Motor neuron (in vitro differentiated cells): ENCODE measurements at regions not wholly inside any gene's neighbourhood (a gene's known extent, or its start where the extent isn't known, plus 50 kb on each side); places are given as distances from the start of the nearest gene placed in this dataset.

ENCODE experiments used
- ATAC-seq, 8 experiments: fragments of 200-7000 bp; cut with Tn5 transposase; replicated peaks in 6 of 8; 2 replicates each; pipeline ENCODE4 v1.8.0; 2021; ENCODE audit warnings: mild to moderate bottlenecking in 8 of 8, moderate library complexity in 8 of 8
- H3K27ac ChIP-seq, 2 donors: fragments of 250-450 bp; sonication (Bioruptor Pico); 2 replicates each; pipeline ENCODE4 v1.9.0; 2021; ENCODE audit warnings: antibody characterized with exemption in 2 of 2, mild to moderate bottlenecking in 2 of 2, moderate library complexity in 1 of 2
- H3K4me1 ChIP-seq, 2 donors: fragments of 250-450 bp; sonication (Bioruptor Pico); replicated peaks in 1 of 2; 2 replicates each; pipeline ENCODE4 v1.6.1; 2021; ENCODE audit warnings: antibody characterized with exemption in 2 of 2, mild to moderate bottlenecking in 2 of 2, moderate library complexity in 1 of 2
- H3K4me3 ChIP-seq, 5 donors: fragments of 250-450 bp; sonication (Bioruptor Pico); 2 replicates each; pipeline ENCODE4 v1.9.0; 2021; ENCODE audit warnings: antibody characterized with exemption in 5 of 5, mild to moderate bottlenecking in 5 of 5, moderate library complexity in 4 of 5
- WGBS, 10 experiments: fragments of 450-650 bp; shearing (Covaris generic); methylation state at CpG; one replicate each; pipeline ENCODE4 v1.0.0; 2022; 5-methylcytosine and 5-hydroxymethylcytosine counted together
- in situ Hi-C, 9 experiments: fragments of 400-800 bp; cut with MboI; loops; one replicate each; pipeline ENCODE4 v1.15.0; 2021; ENCODE audit warnings: low sequenced_read_pairs in 9 of 9, low pct_unique_long_range_greater_than_20kb in 2 of 9; ENCODE audit not compliant: unreplicated experiment in 9 of 9

DNA sequence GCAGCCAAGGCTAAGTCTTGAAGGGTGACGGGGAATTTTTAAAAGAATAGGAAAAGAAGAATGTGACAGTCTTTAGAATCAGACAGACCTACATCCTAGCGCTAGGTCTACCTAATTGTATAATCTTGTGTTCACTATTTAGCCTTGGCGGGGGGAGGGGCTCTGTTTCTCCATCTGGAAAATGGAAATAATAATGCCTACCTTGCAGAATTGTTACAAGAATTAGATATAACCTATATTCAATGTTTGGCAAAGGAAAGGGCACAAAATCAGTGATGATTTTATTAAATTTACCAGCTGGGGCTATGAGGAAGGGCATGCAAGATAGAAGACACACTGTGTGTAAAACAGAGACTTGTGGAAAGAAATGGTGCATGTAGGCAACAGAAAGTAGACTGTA lies 154.8 kb downstream of the ZBTB18 start:
- no peak overlapping the region for H3K4me3 ChIP-seq
- H3K4me1 ChIP-seq, result no peaks in the 10 kb centered on the region
- in situ Hi-C loops, result no loop called here
- no peak for ATAC-seq
- no peak overlapping the region for H3K27ac ChIP-seq
- 50 to 100% (median 88%) methylated on average over 1 to 3 of the region's 3 CpGs for WGBS, 10 experiments

DNA sequence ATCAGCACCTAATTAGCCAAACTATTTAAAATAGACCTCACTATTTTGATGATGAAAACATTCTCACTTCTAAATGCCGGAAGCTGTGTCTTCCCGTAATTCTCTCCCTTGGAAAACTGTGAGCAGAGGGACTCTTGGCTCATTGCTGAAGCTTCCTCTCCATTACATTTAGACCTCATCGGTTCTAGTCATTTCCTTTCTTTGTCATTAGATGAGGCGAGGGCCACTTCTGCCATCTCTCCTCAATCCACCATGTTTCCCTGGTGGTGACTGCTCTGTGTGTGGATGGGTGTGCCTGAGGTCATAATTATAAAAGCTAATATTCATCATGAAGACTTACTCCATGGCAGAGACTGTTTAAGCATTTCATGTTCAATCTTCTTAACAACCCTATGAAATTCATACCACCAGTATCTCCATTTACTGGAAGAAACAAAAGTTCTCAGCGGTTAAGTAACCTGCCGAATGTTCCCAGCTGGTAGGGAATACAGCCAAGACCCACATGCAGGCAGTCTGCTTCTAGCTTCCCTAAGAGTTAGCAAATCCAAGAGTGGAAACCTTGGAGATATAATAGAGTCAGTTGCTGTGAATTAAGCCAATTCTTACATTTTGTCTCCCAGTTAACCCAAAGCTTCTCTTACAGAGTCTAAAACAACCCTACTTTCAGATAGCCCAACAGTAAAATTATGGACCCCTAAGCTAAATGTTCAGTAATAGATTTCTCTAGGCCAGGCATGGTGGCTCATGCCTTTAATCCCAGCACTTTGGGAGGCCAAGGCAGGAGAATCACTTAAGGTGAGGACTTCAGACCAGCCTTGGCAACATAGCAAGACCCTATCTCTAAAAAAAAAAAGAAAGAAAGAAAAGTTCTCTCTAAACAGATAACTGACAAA lies 156.2 kb downstream of the ZBTB18 start:
- 54 to 100% (median 96%) methylated on average over 1 to 6 of the region's 6 CpGs for WGBS, 10 experiments

DNA sequence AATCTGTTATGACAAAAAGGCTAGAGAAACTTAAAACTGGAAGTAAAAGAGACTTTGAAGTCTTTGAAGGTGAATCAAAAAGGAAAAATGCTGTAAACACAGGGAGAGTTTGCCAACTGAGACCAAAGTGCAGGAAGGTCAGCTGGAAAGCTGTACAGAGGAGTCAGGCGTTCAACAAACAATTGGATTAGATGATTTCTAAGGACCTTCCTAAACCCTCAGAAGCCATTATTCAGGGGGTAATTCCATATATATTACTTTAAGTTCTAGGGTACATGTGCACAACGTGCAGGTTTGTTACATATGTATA lies 156.8 kb downstream of the ZBTB18 start:
- H3K4me3 ChIP-seq, result no peak overlapping the region
- H3K4me1 ChIP-seq, result no peaks in the 10 kb centered on the region
- ATAC-seq, result no peak
- in situ Hi-C loops, result no loop called here
- 25 to 100% (median 82%) methylated on average over 1 to 2 of the region's 2 CpGs; no CpG with 5 or more reads in 2 of the 10 experiments for WGBS, 10 experiments
- H3K27ac ChIP-seq, result no peak overlapping the region

More for the DNA sequence above, 156.2 kb downstream of the ZBTB18 start:
- in situ Hi-C loops, result no loop called here
- H3K4me3 ChIP-seq, result no peak overlapping the region
- H3K4me1 ChIP-seq, result no peaks in the 10 kb centered on the region
- peak in 3 of 8 experiments; percentile 41 to 65 (median 53) for ATAC-seq
- H3K27ac ChIP-seq, result no peak overlapping the region

DNA sequence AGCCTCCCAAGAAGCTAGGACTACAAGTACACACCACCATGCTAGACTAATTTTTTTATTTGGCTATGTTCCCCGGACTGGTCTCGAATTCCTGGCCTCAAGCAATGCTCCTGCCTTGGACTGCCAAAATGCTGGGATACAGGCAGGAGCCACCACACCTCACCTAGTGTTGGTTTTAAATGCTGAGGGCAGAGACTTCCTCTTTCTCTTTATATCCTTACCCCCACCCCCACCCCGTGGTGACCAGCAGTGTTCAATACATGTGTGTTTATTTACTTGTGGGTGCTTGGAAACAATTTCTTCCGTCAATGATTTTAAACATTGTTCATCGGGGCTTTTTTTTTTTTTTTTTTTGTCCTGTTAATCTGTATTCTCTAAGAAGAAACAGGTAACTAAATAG lies 158.9 kb downstream of the ZBTB18 start:
- no peak overlapping the region for H3K27ac ChIP-seq
- ATAC-seq, result no peak
- 33 to 100% (median 75%) methylated on average over 1 to 5 of the region's 5 CpGs; no CpG with 5 or more reads in 1 of the 10 experiments for WGBS, 10 experiments
- peaks cover 9 to 12% of the 10 kb centered on the region in 2 donors for H3K4me1 ChIP-seq
- no peak overlapping the region for H3K4me3 ChIP-seq
- in situ Hi-C loops, result no loop called here

DNA sequence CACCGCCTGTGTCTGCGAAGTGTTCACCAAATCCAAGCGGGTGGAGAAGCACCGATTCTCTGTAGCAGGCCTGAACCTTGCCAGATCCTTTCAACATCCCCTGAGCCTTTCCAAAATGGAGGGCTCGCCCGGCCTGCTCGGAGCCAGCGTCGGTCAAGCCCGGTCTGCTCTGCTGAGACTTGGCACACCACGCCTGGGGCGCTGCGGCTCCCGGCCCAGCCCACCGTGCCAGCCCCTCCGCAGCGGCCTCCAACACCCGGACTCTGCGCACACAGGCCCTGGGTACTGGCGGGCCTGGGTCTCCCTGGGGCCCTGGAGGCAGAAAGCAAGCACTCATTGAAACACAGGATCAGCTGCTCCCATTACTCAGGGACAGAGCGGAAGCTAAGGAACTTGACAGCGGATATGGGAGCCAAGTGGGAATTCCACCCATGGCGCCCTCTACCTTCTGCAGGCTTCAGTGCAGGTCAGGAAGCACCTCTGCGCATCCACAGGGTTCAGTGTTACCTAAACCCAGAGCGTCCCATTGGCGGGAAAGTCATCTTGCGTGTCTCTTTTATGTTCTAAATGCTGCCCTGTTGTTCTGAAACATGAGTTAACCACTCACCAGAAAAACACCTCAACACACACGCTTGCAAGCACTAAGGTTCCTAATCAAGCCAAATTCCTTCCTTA lies 159.9 kb downstream of the ZBTB18 start:
- in situ Hi-C loops, result no loop called here
- H3K27ac ChIP-seq, result no peak overlapping the region
- peak in 2 of 8 experiments; percentile 25 to 69 for ATAC-seq
- 54 to 100% (median 87%) methylated on average over 2 to 16 of the region's 28 CpGs; no CpG with 5 or more reads in 2 of the 10 experiments for whole genome bisulfite sequencing, 10 experiments
- H3K4me3 ChIP-seq, result no peak overlapping the region
- H3K4me1 ChIP-seq, result peaks cover 9 to 12% of the 10 kb centered on the region in 2 donors

DNA sequence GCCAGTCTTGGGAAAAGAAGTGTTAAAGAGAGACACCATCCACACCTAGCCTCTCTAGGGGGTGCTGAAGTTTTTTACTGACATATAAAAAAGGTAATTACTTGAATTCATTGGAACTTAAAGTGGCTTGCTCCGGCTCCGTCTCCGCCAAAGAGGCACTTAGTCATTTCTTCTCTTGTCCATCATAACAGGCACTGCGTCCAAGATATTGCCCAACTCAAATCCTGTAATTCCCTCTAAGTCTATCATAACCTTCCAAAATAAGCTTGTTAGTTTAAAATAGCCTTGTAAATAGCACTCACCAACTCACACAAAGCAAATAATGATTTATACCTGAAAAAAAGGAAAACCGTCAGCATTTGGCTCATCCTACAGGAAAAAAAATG lies 160.5 kb downstream of the ZBTB18 start:
- Histone ChIP-seq H3K4me1 (peaks cover 9 to 12% of the 10 kb centered on the region in 2 donors), H3K27ac (no peak overlapping the region), H3K4me3 (no peak overlapping the region)
- in situ Hi-C loops, result no loop called here
- ATAC-seq, result no peak
- WGBS, 10 experiments, result 17 to 100% (median 93%) methylated on average over 1 to 5 of the region's 5 CpGs

DNA sequence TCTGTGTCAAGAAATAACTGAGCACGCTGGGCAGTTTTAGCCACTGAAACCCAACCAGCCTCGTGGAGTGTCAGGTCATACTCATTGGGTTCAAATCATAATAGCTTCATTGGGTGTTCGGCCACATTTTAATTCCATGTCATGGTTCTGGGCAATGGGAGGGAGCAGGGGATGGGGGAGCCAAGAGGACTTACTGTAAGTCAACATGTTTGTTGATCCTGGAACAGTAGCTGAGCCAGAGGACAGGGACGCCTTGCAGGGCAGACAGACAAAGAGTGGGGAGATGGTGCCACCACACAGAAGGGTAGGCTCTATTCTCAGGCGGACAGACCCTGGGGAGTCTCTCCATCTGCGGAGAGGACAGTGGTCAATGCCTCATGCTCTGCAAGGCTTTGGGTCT lies 161.1 kb downstream of the ZBTB18 start:
- ATAC-seq, result no peak
- H3K27ac ChIP-seq, result no peak overlapping the region
- in situ Hi-C loops, result no loop called here
- no peak overlapping the region for H3K4me3 ChIP-seq
- 20 to 100% (median 92%) methylated on average over 1 to 6 of the region's 6 CpGs; no CpG with 5 or more reads in 3 of the 10 experiments for WGBS, 10 experiments
- H3K4me1 ChIP-seq, result peaks cover 9 to 12% of the 10 kb centered on the region in 2 donors

DNA sequence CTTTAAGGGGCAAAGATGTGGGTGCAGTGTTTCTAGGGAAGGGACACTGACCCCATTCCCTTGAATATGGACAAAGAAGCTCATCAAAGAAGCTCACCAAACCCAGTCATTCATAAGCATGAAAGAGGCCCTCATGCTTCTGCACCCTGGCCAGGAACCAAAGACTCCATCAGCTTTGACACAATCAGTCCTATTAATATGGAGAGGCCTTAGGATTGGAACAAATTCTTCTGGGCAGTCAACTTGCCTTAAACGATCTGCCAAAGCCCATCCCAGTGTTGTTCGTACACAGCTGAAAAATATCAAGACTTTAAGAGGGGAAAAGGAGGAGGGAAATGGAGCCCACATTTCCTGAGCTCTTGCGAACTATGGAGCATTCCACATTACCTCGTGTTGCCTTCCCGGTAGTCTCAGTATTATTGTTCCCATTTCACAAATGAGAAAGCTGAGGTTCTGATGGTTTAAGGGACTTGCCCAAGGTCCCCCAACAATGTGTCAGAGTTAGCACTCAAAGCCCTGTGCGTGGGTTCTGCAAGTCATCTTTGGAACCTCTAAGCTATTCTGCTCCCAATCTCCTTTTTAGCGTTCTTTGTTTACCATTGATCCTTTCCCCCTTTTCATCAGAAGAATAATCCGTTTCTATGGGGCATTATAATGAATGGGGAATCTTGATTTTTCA lies 161.9 kb downstream of the ZBTB18 start:
- in situ Hi-C loops, result no loop called here
- Histone ChIP-seq H3K4me1 (peaks cover 9 to 12% of the 10 kb centered on the region in 2 donors), H3K27ac (no peak overlapping the region), H3K4me3 (no peak overlapping the region)
- no peak for ATAC-seq
- WGBS, 10 experiments, result 0 to 94% (median 83%) methylated on average over 1 to 8 of the region's 8 CpGs

DNA sequence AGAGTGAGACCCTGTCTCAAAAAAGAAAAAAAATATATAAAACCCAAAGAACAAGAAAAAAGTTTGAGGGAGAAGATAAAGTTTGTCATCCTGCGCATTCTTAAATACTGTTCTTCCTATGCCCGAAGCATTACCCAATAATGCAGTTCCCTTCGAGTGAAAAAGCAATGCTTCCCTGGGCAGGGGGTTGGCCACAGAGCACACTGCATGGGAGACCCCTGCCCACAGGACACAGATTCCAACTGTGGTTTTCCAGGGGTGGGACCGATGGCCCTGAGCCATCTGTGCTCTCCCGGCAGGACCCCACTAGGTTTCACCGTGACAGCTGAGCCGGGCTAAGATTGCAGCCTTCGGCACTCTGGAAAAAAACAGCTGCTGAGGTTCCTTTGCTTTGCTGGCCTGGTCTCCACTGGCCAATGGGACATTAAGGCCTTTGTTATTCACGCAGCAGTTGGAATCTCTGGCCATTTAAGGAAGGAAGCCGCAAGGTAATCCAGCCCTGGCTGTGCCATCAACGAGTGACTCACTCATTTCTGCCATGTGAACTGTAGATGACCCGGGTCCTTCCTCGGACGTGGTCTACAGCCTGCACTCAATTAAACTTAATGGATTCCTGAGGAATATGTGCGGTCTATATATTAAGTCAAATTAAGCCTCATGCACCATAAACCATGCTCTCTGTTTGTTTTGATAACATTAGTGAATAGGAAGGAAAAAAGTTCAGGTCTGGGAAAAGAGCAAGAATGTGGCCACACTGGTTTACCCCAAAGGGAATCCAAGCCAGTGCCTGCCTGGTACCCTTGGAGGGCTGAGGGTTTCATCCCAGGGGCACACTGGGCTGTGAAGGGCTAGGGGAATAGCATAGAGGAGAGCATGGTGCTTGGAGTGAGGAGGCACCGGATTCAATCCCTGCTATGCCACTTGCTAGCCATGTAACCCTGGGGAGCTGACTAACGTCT lies 163.2 kb downstream of the ZBTB18 start:
- Histone ChIP-seq H3K4me3 (no peak overlapping the region), H3K4me1 (peaks cover 12 to 13% of the 10 kb centered on the region in 2 donors), H3K27ac (peak overlapping the region; percentile 65 to 89)
- peak in 6 of 8 experiments; percentile 94 to 98 (median 96) for ATAC-seq
- in situ Hi-C loops, result no loop called here
- whole genome bisulfite sequencing, 10 experiments, result 20 to 100% (median 49%) methylated on average over 1 to 15 of the region's 17 CpGs

DNA sequence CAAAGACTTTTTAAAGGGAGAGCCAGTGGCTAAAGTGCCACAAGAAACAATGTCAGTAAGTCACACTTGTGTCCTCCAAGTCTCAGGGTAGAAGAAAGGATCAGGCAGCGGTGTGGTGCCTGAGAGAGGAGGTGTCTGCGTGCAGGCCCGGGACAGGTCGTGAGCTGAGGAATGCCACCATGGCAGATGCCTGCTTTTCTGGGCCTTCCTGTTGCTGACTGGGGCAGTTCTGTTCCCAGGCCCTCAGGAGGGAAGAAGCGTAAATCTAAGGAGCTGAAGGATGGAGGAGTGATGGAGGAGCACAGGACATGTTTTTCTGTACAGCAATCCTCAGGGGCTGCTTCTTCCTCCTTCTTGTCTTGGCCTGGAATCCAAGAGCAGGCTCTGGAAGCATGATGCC lies 165.8 kb downstream of the ZBTB18 start:
- Histone ChIP-seq H3K4me1 (peaks cover 12 to 13% of the 10 kb centered on the region in 2 donors), H3K4me3 (no peak overlapping the region), H3K27ac (no peak overlapping the region)
- ATAC-seq, result no peak
- WGBS, 10 experiments, result 50 to 100% (median 93%) methylated on average over 1 to 5 of the region's 5 CpGs; no CpG with 5 or more reads in 3 of the 10 experiments
- in situ Hi-C loops, result no loop called here

DNA sequence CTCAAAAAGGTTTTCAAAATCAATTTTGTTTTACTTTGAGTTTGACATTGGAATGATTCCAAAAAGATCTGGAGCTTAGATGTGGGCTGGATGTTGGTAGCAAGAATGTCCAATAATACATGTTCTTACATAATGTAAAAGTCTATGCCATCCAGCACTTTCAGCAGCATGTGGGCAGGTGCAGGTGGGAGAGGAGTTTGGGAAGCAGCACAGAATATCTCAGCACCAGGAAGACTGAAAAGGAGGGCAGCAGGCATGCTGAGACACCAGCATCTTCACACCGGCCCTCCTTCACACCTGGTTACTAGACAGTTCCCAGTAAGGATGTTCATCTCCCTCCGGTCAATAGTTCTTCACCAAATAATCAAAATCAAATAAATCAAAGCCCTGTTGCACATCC lies 166.6 kb downstream of the ZBTB18 start:
- no peak overlapping the region for H3K27ac ChIP-seq
- in situ Hi-C loops, result no loop called here
- H3K4me3 ChIP-seq, result no peak overlapping the region
- peaks cover 12 to 13% of the 10 kb centered on the region in 2 donors for H3K4me1 ChIP-seq
- 80 to 100% (median 94%) methylated on average over 1 to 2 of the region's 2 CpGs; no CpG with 5 or more reads in 3 of the 10 experiments for WGBS, 10 experiments
- no peak for ATAC-seq

DNA sequence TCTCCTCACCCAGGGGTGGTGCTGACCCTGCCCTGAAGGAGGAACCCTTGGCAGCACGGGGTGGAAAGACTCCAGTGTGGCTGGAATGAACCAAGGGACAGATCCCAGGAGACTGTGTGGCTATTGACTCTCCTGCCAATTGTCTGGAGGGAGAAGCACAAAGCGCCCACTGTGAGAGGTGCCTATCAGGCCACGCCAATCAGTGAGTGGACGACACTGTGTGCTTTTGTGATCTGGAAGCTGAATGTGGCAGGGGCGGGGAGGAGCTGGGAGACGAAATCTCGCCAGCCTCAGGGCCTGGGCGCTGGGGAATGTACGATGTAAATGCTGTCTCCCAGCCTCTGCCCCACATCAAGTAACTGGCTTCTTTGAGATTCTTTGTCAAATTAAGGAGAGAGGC lies 167.1 kb downstream of the ZBTB18 start:
- WGBS, 10 experiments, result 58 to 92% (median 77%) methylated on average over 1 to 9 of the region's 9 CpGs; no CpG with 5 or more reads in 2 of the 10 experiments
- ATAC-seq, result no peak
- Histone ChIP-seq H3K27ac (no peak overlapping the region), H3K4me3 (no peak overlapping the region), H3K4me1 (peaks cover 12 to 13% of the 10 kb centered on the region in 2 donors)
- in situ Hi-C loops, result no loop called here
